ENCODE measurements at regions not wholly inside any gene's neighbourhood (a gene's known extent, or its start where the extent isn't known, plus 50 kb on each side); places are given as distances from the start of the nearest gene placed in this dataset.
"Not testable (repeated sequence)": the region's sequence is repeated elsewhere in the genome, so short reads cannot be mapped to it uniquely, and the experiment has no call there.

- TF ChIP-seq SUZ12 (IDR thresholded peaks at IDR 0.05) (no peak), BHLHE40 (IDR thresholded peaks at IDR 0.05; ENCODE audit: borderline replicate concordance) (no peak), CTBP1 (IDR thresholded peaks at IDR 0.05; ENCODE audit: borderline replicate concordance) (no peak), LEF1 (IDR thresholded peaks at IDR 0.05; ENCODE audit: borderline replicate concordance) (no peak), ELF4 (IDR thresholded peaks at IDR 0.05) (no peak), TARDBP (IDR thresholded peaks at IDR 0.05) (no peak), ARNT (IDR thresholded peaks at IDR 0.05) (no peak), ZNF384 (IDR thresholded peaks at IDR 0.05) (no peak), HDGF (IDR thresholded peaks at IDR 0.05; ENCODE audit: borderline replicate concordance) (no peak), FOXA1 (IDR thresholded peaks at IDR 0.05) (no peak), FOXK2 (IDR thresholded peaks at IDR 0.05) (no peak), L3MBTL2 (conservative IDR thresholded peaks at IDR 0.05) (no peak), FOXM1 (IDR thresholded peaks at IDR 0.05; ENCODE audit: borderline replicate concordance) (no peak), SP1 (IDR thresholded peaks at IDR 0.05) (no peak), NFRKB (IDR thresholded peaks at IDR 0.05) (no peak)
- TF ChIP-seq, protein P1, sequence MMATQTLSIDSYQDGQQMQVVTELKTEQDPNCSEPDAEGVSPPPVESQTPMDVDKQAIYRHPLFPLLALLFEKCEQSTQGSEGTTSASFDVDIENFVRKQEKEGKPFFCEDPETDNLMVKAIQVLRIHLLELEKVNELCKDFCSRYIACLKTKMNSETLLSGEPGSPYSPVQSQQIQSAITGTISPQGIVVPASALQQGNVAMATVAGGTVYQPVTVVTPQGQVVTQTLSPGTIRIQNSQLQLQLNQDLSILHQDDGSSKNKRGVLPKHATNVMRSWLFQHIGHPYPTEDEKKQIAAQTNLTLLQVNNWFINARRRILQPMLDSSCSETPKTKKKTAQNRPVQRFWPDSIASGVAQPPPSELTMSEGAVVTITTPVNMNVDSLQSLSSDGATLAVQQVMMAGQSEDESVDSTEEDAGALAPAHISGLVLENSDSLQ (IDR thresholded peaks at IDR 0.05), result no peak
- ChIA-PET POLR2A (no interaction called here), CTCF (interaction anchor here (0.6 to 0.7 kb wide), 2 partner anchors 18 to 771 kb away, joined by 3 to 5 read pairs; no protein-coding TSS in a partner anchor)
- no peak for DNase-seq (ENCODE audit: extremely low spot score)
These were observed 92.0 kb downstream of the JRKL start for GRCh38 chr11:96481771-96482170.

GRCh38 chr11:96482193-96482592, 92.4 kb downstream of the JRKL start:
- DNase-seq (ENCODE audit: extremely low spot score), result no peak
- POLR2A ChIA-PET, result no interaction called here
- TF ChIP-seq ELF4 (IDR thresholded peaks at IDR 0.05) (no peak), ZNF384 (IDR thresholded peaks at IDR 0.05) (no peak), TARDBP (IDR thresholded peaks at IDR 0.05) (no peak), CTBP1 (IDR thresholded peaks at IDR 0.05; ENCODE audit: borderline replicate concordance) (no peak), NFRKB (IDR thresholded peaks at IDR 0.05) (no peak), FOXA1 (IDR thresholded peaks at IDR 0.05) (no peak), BHLHE40 (IDR thresholded peaks at IDR 0.05; ENCODE audit: borderline replicate concordance) (no peak), L3MBTL2 (conservative IDR thresholded peaks at IDR 0.05) (no peak), FOXM1 (IDR thresholded peaks at IDR 0.05; ENCODE audit: borderline replicate concordance) (no peak), FOXK2 (IDR thresholded peaks at IDR 0.05) (no peak), ARNT (IDR thresholded peaks at IDR 0.05) (no peak), SUZ12 (IDR thresholded peaks at IDR 0.05) (no peak), LEF1 (IDR thresholded peaks at IDR 0.05; ENCODE audit: borderline replicate concordance) (no peak), SP1 (IDR thresholded peaks at IDR 0.05) (no peak), HDGF (IDR thresholded peaks at IDR 0.05; ENCODE audit: borderline replicate concordance) (no peak)
- TF ChIP-seq, protein P1 (IDR thresholded peaks at IDR 0.05), result no peak
- CTCF ChIA-PET, result interaction anchor here (0.6 kb wide), 1 partner anchor 19 kb away, joined by 5 read pairs; no protein-coding TSS in a partner anchor

- CTCF ChIA-PET, result interaction anchor here (0.6 kb wide), 1 partner anchor 279 kb away, joined by 3 read pairs; no protein-coding TSS in a partner anchor
- DNase-seq (ENCODE audit: extremely low spot score), result no peak
- POLR2A ChIA-PET, result no interaction called here
- TF ChIP-seq ELF4 (IDR thresholded peaks at IDR 0.05), result no peak
- TF ChIP-seq ZNF384 (IDR thresholded peaks at IDR 0.05), result no peak
- TF ChIP-seq BHLHE40 (IDR thresholded peaks at IDR 0.05; ENCODE audit: borderline replicate concordance), result no peak
- TF ChIP-seq FOXK2 (IDR thresholded peaks at IDR 0.05), result no peak
- TF ChIP-seq FOXA1 (IDR thresholded peaks at IDR 0.05), result no peak
- no peak for TF ChIP-seq CTBP1 (IDR thresholded peaks at IDR 0.05; ENCODE audit: borderline replicate concordance)
- TF ChIP-seq HDGF (IDR thresholded peaks at IDR 0.05; ENCODE audit: borderline replicate concordance), result no peak
These were observed 93.7 kb downstream of the JRKL start for GRCh38 chr11:96483374-96483955.

GRCh38 chr11:96484361-96484760, 94.5 kb downstream of the JRKL start:
- ChIA-PET POLR2A (no interaction called here), CTCF (no interaction called here)
- no peak for DNase-seq (ENCODE audit: extremely low spot score)
- TF ChIP-seq HDGF (IDR thresholded peaks at IDR 0.05; ENCODE audit: borderline replicate concordance) (no peak), BHLHE40 (IDR thresholded peaks at IDR 0.05; ENCODE audit: borderline replicate concordance) (no peak), SUZ12 (IDR thresholded peaks at IDR 0.05) (no peak), FOXK2 (IDR thresholded peaks at IDR 0.05) (no peak)

GRCh38 chr11:96486890-96487611, 97.2 kb downstream of the JRKL start:
- ChIA-PET CTCF (interaction anchor here (1.3 kb wide), 1 partner anchor 24 kb away, joined by 3 read pairs; no protein-coding TSS in a partner anchor), POLR2A (no interaction called here)
- DNase-seq (ENCODE audit: extremely low spot score), result no peak
- TF ChIP-seq, protein P1 (IDR thresholded peaks at IDR 0.05), result no peak
- TF ChIP-seq BHLHE40 (IDR thresholded peaks at IDR 0.05; ENCODE audit: borderline replicate concordance), result no peak
- no peak for TF ChIP-seq CTBP1 (IDR thresholded peaks at IDR 0.05; ENCODE audit: borderline replicate concordance)
- TF ChIP-seq ELF4 (IDR thresholded peaks at IDR 0.05), result no peak
- TF ChIP-seq SUZ12 (IDR thresholded peaks at IDR 0.05), result no peak
- no peak for TF ChIP-seq FOXK2 (IDR thresholded peaks at IDR 0.05)
- TF ChIP-seq HDGF (IDR thresholded peaks at IDR 0.05; ENCODE audit: borderline replicate concordance), result no peak
- no peak for TF ChIP-seq NFRKB (IDR thresholded peaks at IDR 0.05)
- no peak for TF ChIP-seq ARNT (IDR thresholded peaks at IDR 0.05)
- no peak for TF ChIP-seq ZNF384 (IDR thresholded peaks at IDR 0.05)
- no peak for TF ChIP-seq LEF1 (IDR thresholded peaks at IDR 0.05; ENCODE audit: borderline replicate concordance)
- no peak for TF ChIP-seq TARDBP (IDR thresholded peaks at IDR 0.05)
- TF ChIP-seq FOXM1 (IDR thresholded peaks at IDR 0.05; ENCODE audit: borderline replicate concordance), result no peak

DNA sequence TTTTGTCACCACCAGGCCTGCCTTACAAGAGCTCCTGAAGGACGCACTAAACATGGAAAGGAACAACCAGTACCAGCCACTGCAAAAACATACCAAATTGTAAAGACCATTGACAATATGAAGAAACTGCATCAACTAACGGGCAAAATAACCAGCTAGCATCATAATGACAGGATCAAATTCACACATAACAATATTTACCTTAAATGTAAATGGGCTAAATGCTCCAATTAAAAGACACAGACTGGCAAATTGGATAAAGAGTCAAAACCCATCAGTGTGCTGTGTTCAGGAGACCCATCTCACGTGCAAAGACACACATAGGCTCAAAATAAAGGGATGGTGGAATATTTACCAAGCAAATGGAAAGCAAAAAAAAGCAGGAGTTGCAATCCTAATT, 99.1 kb downstream of the JRKL start:
- POLR2A ChIA-PET; CTCF ChIA-PET; DNase-seq (ENCODE audit: extremely low spot score): not testable (repeated sequence)
